SK-N-SH (cell line): ENCODE measurements at regions not wholly inside any gene's neighbourhood (a gene's known extent, or its start where the extent isn't known, plus 50 kb on each side); places are given as distances from the start of the nearest gene placed in this dataset.
"Not testable (repeated sequence)": the region's sequence is repeated elsewhere in the genome, so short reads cannot be mapped to it uniquely, and the experiment has no call there.

Experiments used
- CTCF ChIA-PET: fragments of 300-600, 350-600 bp; formaldehyde crosslinking; extraction: SDS; loops from one replicate; lab custom pipeline; 2021; lab: Yijun Ruan, JAX
- POLR2A ChIA-PET: fragments of 350-600 bp; sonication (Branson Sonifier 250); formaldehyde crosslinking; extraction: SDS; loops from one replicate; lab custom pipeline; 2020; ENCODE audit warnings: antibody characterized with exemption, inconsistent platforms; lab: Yijun Ruan, JAX
- DNase-seq: peaks from one replicate; pipeline ENCODE4 v3.0.0; 2012
- H2AFZ ChIP-seq: fragments of 200-600 bp; sonication (generic); 2 replicates; pipeline ENCODE4 v1.8.1; 2016; ENCODE audit warnings: antibody characterized with exemption, mild to moderate bottlenecking, low read depth
- H3F3A ChIP-seq: fragments of 200-600 bp; sonication (generic); replicated peaks from 2 replicates; pipeline ENCODE3; 2016; ENCODE audit warnings: antibody characterized with exemption, mild to moderate bottlenecking; ENCODE audit not compliant: insufficient read depth
- H3K27ac ChIP-seq, 2 experiments: fragments of 200-500 bp in 1 of 2; fragments of 200-600 bp in 1 of 2; sonication (Bioruptor generic) in 1 of 2; sonication (generic), shearing (Covaris generic) in 1 of 2; 2 replicates each; pipeline versions ENCODE4 v1.5.1 to v1.6.1; 2014 to 2016; ENCODE audit warnings: low read depth in 2 of 2, inconsistent platforms in 1 of 2, low read length in 1 of 2, mild to moderate bottlenecking in 1 of 2, mixed read lengths in 1 of 2
- H3K27me3 ChIP-seq: fragments of 200-600 bp; sonication (generic), shearing (Covaris generic); 2 replicates; pipeline ENCODE4 v1.6.1; 2016; ENCODE audit warnings: mixed run types; ENCODE audit not compliant: insufficient read depth
- H3K36me3 ChIP-seq, 2 experiments: fragments of 200-500 bp in 1 of 2; fragments of 200-600 bp in 1 of 2; sonication (Bioruptor generic) in 1 of 2; sonication (generic) in 1 of 2; replicated peaks in 1 of 2; 2 replicates each; pipeline versions ENCODE3 to v1.5.1; 2014 to 2016; ENCODE audit warnings: low read length in 1 of 2, mild to moderate bottlenecking in 1 of 2; ENCODE audit not compliant: insufficient read depth in 2 of 2, control insufficient read depth in 1 of 2
- H3K4me1 ChIP-seq, 2 experiments: fragments of 200-500 bp in 1 of 2; fragments of 200-600 bp in 1 of 2; sonication (Bioruptor generic) in 1 of 2; sonication (generic), shearing (Covaris generic) in 1 of 2; 2 replicates each; pipeline versions ENCODE4 v1.5.1 to v1.6.1; 2014 to 2016; ENCODE audit warnings: low read depth in 1 of 2, low read length in 1 of 2, mixed run types in 1 of 2; ENCODE audit not compliant: insufficient read depth in 2 of 2, control insufficient read depth in 1 of 2
- H3K4me2 ChIP-seq: fragments of 200-600 bp; sonication (generic), shearing (Covaris generic); 2 replicates; pipeline ENCODE4 v1.6.1; 2017; ENCODE audit warnings: mixed run types
- H3K4me3 ChIP-seq, 2 experiments: fragments of 200-500 bp in 1 of 2; fragments of 200-600 bp in 1 of 2; sonication (Bioruptor generic) in 1 of 2; sonication (generic), shearing (Covaris generic) in 1 of 2; 2 replicates each; pipeline versions ENCODE4 v1.5.1 to v1.8.1; 2014 to 2016; ENCODE audit warnings: low read depth in 2 of 2, inconsistent platforms in 1 of 2, low read length in 1 of 2, mild to moderate bottlenecking in 1 of 2, mixed read lengths in 1 of 2, moderate library complexity in 1 of 2
- H3K79me2 ChIP-seq: fragments of 200-600 bp; sonication (generic); 2 replicates; pipeline ENCODE4 v1.8.1; 2017; ENCODE audit warnings: mild to moderate bottlenecking; ENCODE audit not compliant: insufficient read depth
- H3K9ac ChIP-seq: fragments of 200-600 bp; sonication (generic); 2 replicates; pipeline ENCODE4 v1.6.1; 2017; ENCODE audit warnings: mixed run types
- H3K9me2 ChIP-seq: fragments of 200-600 bp; sonication (generic); 2 replicates; pipeline ENCODE4 v1.6.1; 2017; ENCODE audit warnings: mixed run types
- H3K9me3 ChIP-seq: fragments of 200-600 bp; sonication (generic); 2 replicates; pipeline ENCODE4 v1.6.1; 2017; ENCODE audit warnings: mixed run types, mild to moderate bottlenecking, moderate library complexity
- H4K20me1 ChIP-seq: fragments of 200-600 bp; sonication (generic); 2 replicates; pipeline ENCODE4 v1.6.1; 2017; ENCODE audit warnings: mild to moderate bottlenecking, mixed run types; ENCODE audit not compliant: insufficient read depth
- CHD2 ChIP-seq: fragments of 150-350 bp; IDR thresholded peaks from 2 replicates; pipeline ENCODE4 v1.6.1; 2018; ENCODE audit warnings: low read length; ENCODE audit not compliant: partially characterized antibody
- FOXJ3 ChIP-seq: sonication (generic); formaldehyde crosslinking; IDR thresholded peaks from 2 replicates; pipeline ENCODE4 v1.5.1; 2020; ENCODE audit warnings: mild to moderate bottlenecking, missing genetic modification reagents
- FOXM1 ChIP-seq: IDR thresholded peaks from 2 replicates; pipeline ENCODE4 v1.4.0; 2012; ENCODE audit warnings: low read depth, mild to moderate bottlenecking
- SMC3 ChIP-seq: IDR thresholded peaks from 2 replicates; pipeline ENCODE4 v1.6.1; 2012; ENCODE audit warnings: low read depth, low read length, improper control_type of control experiment
- YY1 ChIP-seq: IDR thresholded peaks from 2 replicates; pipeline ENCODE4 v1.4.0; 2012; ENCODE audit warnings: low read depth, mild to moderate bottlenecking
- WGBS: methylation state at CpG from one replicate; pipeline ENCODE4 v1.1.6; 2017; ENCODE audit warnings: low lambda C conversion rate; 5-methylcytosine and 5-hydroxymethylcytosine counted together
- TF ChIP-seq, protein P1 (sequence below): fragments of 150-350 bp; IDR thresholded peaks from 2 replicates; pipeline ENCODE4 v1.6.1; 2017; ENCODE audit warnings: antibody characterized with exemption, low read length, low read depth, borderline replicate concordance
- TF ChIP-seq, protein P2 (sequence below): fragments of 150-350 bp; IDR thresholded peaks from 2 replicates; pipeline ENCODE4 v1.6.1; 2016; ENCODE audit warnings: mild to moderate bottlenecking, low read depth, low read length
- TF ChIP-seq, protein P3 (sequence below): IDR thresholded peaks from 2 replicates; pipeline ENCODE4 v1.4.0; 2012; ENCODE audit warnings: low read depth, borderline replicate concordance
- TF ChIP-seq, protein P4 (sequence below): fragments of 200-600 bp; sonication (generic); IDR thresholded peaks from 2 replicates; pipeline ENCODE4 v1.6.1; 2017; ENCODE audit warnings: antibody characterized with exemption, mild to moderate bottlenecking, moderate library complexity

DNA sequence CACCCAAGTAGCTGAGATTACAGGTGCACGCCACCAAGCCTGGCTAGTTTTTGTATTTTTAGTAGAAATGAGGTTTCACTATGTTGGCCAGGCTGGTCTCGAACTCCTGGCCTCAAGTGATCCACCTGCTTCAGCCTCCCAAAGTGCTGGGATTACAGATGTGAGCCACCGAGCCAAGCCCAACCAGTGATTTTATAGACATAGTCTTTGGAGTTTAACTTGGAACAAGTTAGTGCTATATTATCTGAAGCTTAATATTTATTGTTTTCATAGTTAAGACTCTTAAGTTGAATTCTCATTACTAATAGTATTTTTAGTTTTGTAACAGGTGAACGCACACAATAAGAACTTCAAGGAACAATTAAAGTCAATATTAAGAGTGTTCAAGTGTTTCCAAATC, 122.1 kb downstream of the SPAG6 start:
- H3K9me2 ChIP-seq, H3K4me2 ChIP-seq, H3K27me3 ChIP-seq, CTCF ChIA-PET, H3K27ac ChIP-seq, H3F3A ChIP-seq, POLR2A ChIA-PET, H2AFZ ChIP-seq, DNase-seq, H3K4me1 ChIP-seq, H3K9me3 ChIP-seq, H3K9ac ChIP-seq, H3K36me3 ChIP-seq, H3K4me3 ChIP-seq, H4K20me1 ChIP-seq, H3K79me2 ChIP-seq: not testable (repeated sequence)
- WGBS, result 76% methylated on average over 4 of the region's 4 CpGs

DNA sequence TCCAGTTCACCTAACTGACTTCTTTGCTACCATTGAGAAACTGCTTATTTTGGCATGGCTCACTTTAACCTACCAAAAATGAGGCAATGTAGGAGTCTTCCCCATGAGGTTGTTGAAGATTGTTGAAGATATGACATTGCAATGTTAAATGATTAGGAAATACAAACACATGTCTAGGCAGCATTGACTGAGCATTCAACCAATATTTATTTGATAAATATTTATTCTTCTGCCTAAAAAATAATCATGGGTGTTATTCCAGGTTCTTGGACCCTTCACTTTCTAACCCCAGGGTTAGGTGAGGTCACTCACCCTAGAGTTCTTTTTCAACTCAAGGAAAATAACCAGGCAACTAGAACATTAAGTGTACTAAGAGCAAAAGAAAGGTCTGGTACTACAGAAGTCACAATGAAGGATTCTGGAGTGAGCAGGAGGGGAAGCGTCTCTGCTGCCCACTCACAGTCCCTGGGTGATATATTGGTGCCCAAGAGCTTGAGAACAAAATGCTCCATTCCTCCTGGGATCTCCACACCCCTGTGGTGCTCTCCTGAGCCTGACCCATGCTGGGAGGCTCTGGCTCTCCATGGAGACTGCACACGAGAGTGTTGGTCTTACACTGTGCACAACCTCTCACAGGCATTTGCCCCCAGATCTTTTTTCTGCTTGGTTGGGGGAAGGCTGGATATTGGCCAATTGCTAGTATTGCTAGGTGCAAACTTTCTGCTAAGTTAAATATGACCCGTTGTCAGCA, 123.4 kb downstream of the SPAG6 start:
- Histone ChIP-seq H3K79me2 (no peaks in the 10 kb centered on the region), H3K27me3 (no peaks in the 10 kb centered on the region), H3K4me2 (no peak overlapping the region), H3K4me1 (no peaks in the 10 kb centered on the region), H2AFZ (no peak overlapping the region), H4K20me1 (no peaks in the 10 kb centered on the region), H3K9me3 (no peaks in the 10 kb centered on the region), H3K36me3 (no peaks in the 10 kb centered on the region), H3K27ac (no peak overlapping the region), H3F3A (no peaks in the 10 kb centered on the region), H3K9ac (no peak overlapping the region), H3K4me3 (no peak overlapping the region), H3K9me2 (no peaks in the 10 kb centered on the region)
- POLR2A ChIA-PET, result no interaction called here
- CTCF ChIA-PET, result interaction anchor here (1.0 kb wide), 1 partner anchor 10 kb away, joined by 3 read pairs; no protein-coding TSS in a partner anchor
- DNase-seq, result no peak
- TF ChIP-seq, protein P1, sequence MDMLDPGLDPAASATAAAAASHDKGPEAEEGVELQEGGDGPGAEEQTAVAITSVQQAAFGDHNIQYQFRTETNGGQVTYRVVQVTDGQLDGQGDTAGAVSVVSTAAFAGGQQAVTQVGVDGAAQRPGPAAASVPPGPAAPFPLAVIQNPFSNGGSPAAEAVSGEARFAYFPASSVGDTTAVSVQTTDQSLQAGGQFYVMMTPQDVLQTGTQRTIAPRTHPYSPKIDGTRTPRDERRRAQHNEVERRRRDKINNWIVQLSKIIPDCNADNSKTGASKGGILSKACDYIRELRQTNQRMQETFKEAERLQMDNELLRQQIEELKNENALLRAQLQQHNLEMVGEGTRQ, result no peak
- no peak for TF ChIP-seq FOXJ3 (CRISPR knock-in tag)
- TF ChIP-seq CHD2, result no peak
- TF ChIP-seq SMC3, result no peak
- TF ChIP-seq, protein P2, sequence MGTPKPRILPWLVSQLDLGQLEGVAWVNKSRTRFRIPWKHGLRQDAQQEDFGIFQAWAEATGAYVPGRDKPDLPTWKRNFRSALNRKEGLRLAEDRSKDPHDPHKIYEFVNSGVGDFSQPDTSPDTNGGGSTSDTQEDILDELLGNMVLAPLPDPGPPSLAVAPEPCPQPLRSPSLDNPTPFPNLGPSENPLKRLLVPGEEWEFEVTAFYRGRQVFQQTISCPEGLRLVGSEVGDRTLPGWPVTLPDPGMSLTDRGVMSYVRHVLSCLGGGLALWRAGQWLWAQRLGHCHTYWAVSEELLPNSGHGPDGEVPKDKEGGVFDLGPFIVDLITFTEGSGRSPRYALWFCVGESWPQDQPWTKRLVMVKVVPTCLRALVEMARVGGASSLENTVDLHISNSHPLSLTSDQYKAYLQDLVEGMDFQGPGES, result no peak
- TF ChIP-seq, protein P3, sequence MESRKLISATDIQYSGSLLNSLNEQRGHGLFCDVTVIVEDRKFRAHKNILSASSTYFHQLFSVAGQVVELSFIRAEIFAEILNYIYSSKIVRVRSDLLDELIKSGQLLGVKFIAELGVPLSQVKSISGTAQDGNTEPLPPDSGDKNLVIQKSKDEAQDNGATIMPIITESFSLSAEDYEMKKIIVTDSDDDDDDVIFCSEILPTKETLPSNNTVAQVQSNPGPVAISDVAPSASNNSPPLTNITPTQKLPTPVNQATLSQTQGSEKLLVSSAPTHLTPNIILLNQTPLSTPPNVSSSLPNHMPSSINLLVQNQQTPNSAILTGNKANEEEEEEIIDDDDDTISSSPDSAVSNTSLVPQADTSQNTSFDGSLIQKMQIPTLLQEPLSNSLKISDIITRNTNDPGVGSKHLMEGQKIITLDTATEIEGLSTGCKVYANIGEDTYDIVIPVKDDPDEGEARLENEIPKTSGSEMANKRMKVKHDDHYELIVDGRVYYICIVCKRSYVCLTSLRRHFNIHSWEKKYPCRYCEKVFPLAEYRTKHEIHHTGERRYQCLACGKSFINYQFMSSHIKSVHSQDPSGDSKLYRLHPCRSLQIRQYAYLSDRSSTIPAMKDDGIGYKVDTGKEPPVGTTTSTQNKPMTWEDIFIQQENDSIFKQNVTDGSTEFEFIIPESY, result no peak
- TF ChIP-seq, protein P4, sequence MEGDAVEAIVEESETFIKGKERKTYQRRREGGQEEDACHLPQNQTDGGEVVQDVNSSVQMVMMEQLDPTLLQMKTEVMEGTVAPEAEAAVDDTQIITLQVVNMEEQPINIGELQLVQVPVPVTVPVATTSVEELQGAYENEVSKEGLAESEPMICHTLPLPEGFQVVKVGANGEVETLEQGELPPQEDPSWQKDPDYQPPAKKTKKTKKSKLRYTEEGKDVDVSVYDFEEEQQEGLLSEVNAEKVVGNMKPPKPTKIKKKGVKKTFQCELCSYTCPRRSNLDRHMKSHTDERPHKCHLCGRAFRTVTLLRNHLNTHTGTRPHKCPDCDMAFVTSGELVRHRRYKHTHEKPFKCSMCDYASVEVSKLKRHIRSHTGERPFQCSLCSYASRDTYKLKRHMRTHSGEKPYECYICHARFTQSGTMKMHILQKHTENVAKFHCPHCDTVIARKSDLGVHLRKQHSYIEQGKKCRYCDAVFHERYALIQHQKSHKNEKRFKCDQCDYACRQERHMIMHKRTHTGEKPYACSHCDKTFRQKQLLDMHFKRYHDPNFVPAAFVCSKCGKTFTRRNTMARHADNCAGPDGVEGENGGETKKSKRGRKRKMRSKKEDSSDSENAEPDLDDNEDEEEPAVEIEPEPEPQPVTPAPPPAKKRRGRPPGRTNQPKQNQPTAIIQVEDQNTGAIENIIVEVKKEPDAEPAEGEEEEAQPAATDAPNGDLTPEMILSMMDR, result no peak
- TF ChIP-seq FOXM1, result no peak
- no peak for TF ChIP-seq YY1
- WGBS, result 57% methylated on average over 2 of the region's 3 CpGs
